Skeletal muscle tissue (tissue), 3 donors: ENCODE measurements at regions not wholly inside any gene's neighbourhood (a gene's known extent, or its start where the extent isn't known, plus 50 kb on each side); places are given as distances from the start of the nearest gene placed in this dataset.
"Not testable (repeated sequence)": the region's sequence is repeated elsewhere in the genome, so short reads cannot be mapped to it uniquely, and the experiment has no call there.

ENCODE experiments used
- H3K27ac ChIP-seq: one replicate; pipeline ENCODE4 v1.7.0; 2013; ENCODE audit warnings: mild to moderate bottlenecking, low read depth, low read length, inconsistent platforms
- H3K27me3 ChIP-seq, 3 donors: one replicate each; pipeline ENCODE4 v1.7.0; 2013; ENCODE audit warnings: low read length in 3 of 3; ENCODE audit not compliant: control insufficient read depth in 3 of 3, insufficient read depth in 3 of 3
- H3K36me3 ChIP-seq, 3 donors: one replicate each; pipeline ENCODE4 v1.7.0; 2013; ENCODE audit warnings: low read length in 3 of 3; ENCODE audit not compliant: control insufficient read depth in 3 of 3, insufficient read depth in 3 of 3
- H3K4me1 ChIP-seq, 3 donors: one replicate each; pipeline ENCODE4 v1.7.0; 2013; ENCODE audit warnings: low read length in 3 of 3, mild to moderate bottlenecking in 3 of 3; ENCODE audit not compliant: control insufficient read depth in 3 of 3, insufficient read depth in 3 of 3
- H3K4me3 ChIP-seq, 3 donors: one replicate each; pipeline ENCODE4 v1.7.0; 2013; ENCODE audit warnings: low read length in 3 of 3
- H3K9ac ChIP-seq, 3 donors: one replicate each; pipeline ENCODE4 v1.7.0; 2013; ENCODE audit warnings: low read length in 3 of 3, mild to moderate bottlenecking in 3 of 3, moderate library complexity in 2 of 3, low read depth in 1 of 3
- H3K9me3 ChIP-seq, 3 donors: one replicate each; pipeline ENCODE4 v1.7.0; 2013; ENCODE audit warnings: low read length in 3 of 3; ENCODE audit not compliant: control insufficient read depth in 3 of 3
- donor health status: Osteomylitis.

DNA sequence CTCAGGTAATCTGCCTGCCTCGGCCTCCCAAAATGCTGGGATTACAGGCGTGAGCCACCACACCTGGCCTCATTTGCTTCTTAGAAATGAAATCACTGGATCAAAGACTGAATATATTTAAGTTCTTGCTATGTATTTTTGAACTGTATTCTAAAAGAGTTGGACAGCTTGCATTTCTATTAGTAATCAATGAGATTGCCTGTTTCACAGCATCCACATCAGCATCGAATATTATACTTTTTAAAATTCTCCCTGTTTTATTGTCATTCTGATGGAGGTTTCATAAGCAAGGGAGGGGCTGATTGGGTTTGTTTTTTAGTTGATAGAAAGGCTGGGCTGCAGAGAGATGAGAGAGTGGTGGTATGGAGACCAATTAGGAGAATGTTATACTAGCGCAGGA lies 68.7 kb upstream of the CREB3L1 start:
- Histone ChIP-seq H3K36me3 (no peaks in the 10 kb centered on the region), H3K27me3 (peaks cover 9 to 10% (median 10%) of the 10 kb centered on the region in 3 donors), H3K9me3 (no peaks in the 10 kb centered on the region), H3K9ac (no peak overlapping the region), H3K4me1 (no peaks in the 10 kb centered on the region), H3K27ac (no peak overlapping the region), H3K4me3 (no peak overlapping the region)

DNA sequence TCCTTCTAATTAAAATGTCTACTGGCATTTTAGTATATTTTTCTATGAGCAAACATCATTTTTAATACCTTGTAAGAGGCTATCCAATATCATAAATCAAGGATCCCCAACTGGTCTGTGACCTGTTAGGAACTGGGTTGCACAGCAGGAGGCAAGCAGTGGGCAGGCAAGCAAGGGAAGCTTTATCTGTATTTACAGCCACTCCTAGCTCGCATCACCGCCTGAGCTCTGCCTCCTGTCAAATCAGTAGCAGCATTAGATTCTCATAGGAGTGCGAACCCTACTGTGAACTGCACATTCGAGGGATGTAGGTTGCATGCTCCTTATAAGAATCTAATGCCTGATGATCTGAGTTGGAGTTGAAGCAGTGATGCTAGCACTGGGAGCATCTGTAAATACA lies 70.2 kb upstream of the CREB3L1 start:
- no peak overlapping the region for H3K27ac ChIP-seq
- H3K36me3 ChIP-seq, result no peaks in the 10 kb centered on the region
- no peaks in the 10 kb centered on the region for H3K9me3 ChIP-seq
- H3K4me3 ChIP-seq, result no peak overlapping the region
- peaks cover 10 to 15% (median 14%) of the 10 kb centered on the region in 3 donors for H3K27me3 ChIP-seq
- no peaks in the 10 kb centered on the region for H3K4me1 ChIP-seq
- no peak overlapping the region for H3K9ac ChIP-seq

DNA sequence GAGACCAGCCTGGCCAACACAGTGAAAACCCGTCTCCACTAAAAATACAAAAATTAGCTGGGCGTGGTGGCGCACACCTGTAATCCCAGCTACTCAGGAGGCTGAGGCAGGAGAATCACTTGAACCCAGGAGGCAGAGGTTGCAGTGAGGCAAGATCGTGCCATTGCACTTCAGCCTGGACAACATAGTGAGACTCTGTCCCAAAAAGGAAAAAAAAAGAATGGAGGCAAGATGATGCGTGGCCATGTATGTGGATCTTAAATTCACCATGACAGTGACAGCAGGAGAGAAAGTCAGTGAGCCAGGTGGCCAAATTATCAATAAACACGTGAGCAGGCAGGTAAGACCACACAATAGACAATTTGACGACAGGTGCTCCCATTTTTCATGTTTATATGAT lies 73.0 kb upstream of the CREB3L1 start:
- not testable (repeated sequence) for H3K36me3 ChIP-seq, H3K4me1 ChIP-seq, H3K9ac ChIP-seq, H3K4me3 ChIP-seq, H3K9me3 ChIP-seq, H3K27ac ChIP-seq
- peaks cover 15 to 22% (median 19%) of the 10 kb centered on the region in 3 donors for H3K27me3 ChIP-seq

DNA sequence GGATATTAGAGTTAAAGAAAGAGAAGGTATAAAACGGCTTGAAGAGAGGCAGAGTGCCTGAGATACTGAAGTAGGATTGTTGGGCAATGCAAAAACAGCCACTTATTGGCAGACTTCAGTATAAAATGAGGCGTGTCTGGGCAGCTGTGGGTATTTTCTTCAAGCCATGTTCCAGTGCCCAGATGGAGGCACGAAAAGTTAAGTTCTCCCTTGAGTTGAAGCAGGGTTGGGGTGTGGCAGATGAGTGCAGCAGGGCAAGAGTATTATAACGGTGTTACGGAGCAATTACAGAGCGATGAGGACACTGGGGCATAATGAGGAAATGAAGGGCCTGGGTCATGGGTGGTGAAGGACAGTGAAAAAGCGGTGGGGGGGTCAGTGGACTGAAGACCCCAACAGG lies 73.7 kb upstream of the CREB3L1 start:
- Histone ChIP-seq H3K4me1 (no peaks in the 10 kb centered on the region), H3K27me3 (peaks cover 15 to 22% (median 15%) of the 10 kb centered on the region in 3 donors), H3K27ac (no peak overlapping the region)

DNA sequence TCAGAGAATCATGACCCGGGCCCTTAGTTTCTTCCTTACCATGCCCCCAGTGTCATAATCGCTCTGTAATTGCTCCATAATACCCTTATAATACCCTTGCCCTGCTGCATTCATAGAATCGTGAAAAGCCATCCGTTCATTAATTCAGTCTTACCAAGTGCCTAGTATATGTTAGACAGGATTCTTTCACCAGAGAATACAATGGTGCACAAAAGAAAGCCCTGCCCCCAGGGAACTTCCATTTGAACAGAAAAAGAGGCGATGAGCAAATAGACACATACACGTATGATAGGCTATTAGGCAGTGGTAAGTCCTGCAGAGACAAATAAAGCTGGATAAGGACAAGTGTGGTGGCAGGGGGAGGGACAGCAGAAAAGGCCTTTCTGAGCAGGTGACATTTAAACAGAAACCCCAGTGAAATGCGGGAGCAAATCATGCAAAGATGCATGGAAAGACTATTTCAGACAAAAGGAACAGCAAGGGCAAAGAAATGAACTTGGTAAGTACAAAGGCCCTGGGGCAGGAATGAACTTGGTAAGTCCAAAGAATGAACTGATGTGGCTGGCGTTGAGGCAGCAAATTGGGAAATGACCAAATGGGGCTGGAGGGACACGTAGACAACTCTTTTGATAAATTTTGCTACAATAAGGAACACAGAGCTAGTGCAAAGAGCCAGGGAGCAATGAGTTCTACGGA lies 74.6 kb upstream of the CREB3L1 start:
- Histone ChIP-seq H3K4me1 (no peaks in the 10 kb centered on the region), H3K4me3 (no peak overlapping the region), H3K36me3 (no peaks in the 10 kb centered on the region), H3K27me3 (peaks cover 15 to 25% (median 16%) of the 10 kb centered on the region in 3 donors), H3K9ac (no peak overlapping the region), H3K9me3 (no peaks in the 10 kb centered on the region), H3K27ac (no peak overlapping the region)

More for the DNA sequence above, 73.7 kb upstream of the CREB3L1 start:
- no peak overlapping the region for H3K4me3 ChIP-seq
- H3K9me3 ChIP-seq, result no peaks in the 10 kb centered on the region
- no peaks in the 10 kb centered on the region for H3K36me3 ChIP-seq
- no peak overlapping the region for H3K9ac ChIP-seq

DNA sequence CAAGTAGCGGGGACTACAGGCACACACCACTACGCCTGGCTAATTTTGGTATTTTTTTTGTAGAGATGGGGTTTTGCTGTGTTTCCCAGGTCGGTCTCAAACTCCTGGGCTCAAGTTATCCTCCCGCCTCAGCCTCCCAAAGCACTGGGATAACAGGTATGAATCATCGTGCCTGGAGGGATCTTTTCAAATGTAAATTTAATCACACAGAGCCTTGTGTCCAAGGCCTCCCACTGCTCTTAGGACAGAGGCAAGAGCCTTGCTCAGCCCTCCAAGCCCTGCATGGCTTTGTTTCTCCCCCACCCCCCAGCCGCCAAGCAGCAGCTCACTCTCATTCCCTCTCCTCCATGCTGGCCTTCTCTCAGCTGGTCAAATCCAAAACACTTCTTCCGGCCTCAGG lies 75.3 kb upstream of the CREB3L1 start:
- Histone ChIP-seq H3K4me1 (no peaks in the 10 kb centered on the region), H3K36me3 (no peaks in the 10 kb centered on the region), H3K27ac (no peak overlapping the region), H3K27me3 (peaks cover 11 to 21% (median 21%) of the 10 kb centered on the region in 3 donors), H3K4me3 (no peak overlapping the region), H3K9me3 (no peaks in the 10 kb centered on the region), H3K9ac (no peak overlapping the region)

DNA sequence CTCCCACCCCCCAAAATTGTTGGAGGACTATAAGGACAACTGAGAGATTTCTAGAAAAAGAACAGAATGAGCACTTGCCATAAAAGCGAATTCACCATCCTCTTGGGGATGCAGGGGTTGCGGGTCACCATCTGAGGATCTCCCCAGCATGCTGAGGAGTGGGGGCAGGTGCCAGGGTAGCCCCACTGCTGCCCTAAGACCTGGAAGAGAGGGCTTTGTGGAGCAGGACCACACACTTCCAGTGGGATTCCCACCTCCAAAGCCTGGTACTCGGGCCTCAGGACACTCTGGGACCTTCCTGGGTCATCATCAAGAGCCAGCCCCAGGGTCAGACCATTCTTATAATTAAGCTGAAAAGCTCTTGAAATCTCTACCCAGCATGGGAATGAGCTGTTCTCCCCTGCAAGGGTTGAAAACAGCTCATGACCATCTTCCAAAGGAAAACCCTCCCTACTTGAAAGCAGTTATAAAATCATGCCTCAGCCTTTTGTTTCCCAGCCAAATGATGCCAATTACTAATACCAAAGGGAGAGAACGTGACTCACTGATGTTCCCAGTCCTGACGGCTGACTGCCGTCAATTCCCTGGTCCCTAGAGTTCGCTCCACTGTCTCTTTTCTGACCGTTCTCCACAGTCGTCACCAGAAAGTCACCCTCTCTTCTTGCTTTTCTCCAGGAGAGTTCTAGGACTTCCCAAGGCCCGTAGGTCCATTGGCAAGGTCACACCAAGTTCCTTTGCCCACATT lies 76.8 kb upstream of the CREB3L1 start:
- H3K36me3 ChIP-seq, result no peaks in the 10 kb centered on the region
- no peaks in the 10 kb centered on the region for H3K9me3 ChIP-seq
- no peaks in the 10 kb centered on the region for H3K4me1 ChIP-seq
- peaks cover 11 to 21% (median 21%) of the 10 kb centered on the region in 3 donors for H3K27me3 ChIP-seq
- H3K4me3 ChIP-seq, result no peak overlapping the region
- no peak overlapping the region for H3K9ac ChIP-seq
- H3K27ac ChIP-seq, result no peak overlapping the region

DNA sequence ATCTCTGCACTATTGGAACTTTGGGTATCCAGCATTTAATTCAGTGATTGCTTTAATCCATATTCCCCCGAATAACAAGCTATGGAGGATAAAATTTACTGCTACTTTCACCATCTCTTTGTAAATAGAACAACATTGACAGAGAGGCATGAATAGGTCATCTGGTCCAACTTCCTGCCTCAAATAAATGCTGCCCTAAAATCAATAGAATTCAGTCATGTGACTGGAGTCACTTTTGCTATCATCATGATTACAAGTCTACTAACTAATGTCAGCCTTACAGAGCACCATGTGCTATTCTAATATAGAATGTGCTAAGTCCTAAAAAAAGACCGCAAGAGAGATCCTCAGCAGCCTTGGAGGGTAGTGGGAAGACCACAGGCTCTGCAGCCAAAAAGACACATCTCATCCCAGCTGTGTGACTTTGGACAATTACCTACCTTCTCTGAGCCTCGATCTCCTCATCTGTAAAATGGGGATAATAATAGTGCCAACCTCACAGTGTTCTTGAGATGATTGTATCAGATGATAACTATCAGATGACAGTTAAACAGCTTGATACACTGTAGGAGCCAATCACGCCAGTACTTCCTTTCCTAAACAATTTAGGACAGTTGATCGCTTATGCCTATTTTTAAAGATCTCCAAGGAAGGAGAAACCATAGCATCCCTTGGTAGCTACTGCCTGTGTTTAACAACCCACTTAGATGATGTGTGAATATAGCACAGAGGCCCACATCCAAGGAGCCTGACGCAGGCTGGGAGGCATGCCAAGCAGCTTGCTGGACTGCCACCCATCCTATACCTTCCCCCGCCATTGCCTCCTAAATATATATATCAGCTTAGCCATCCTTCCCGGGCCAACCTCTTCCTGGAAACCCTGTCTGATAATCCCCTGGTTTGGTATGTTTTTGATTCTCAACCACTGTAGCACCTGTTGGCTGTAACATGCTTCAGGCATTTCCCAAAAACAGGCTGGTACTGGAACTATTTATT lies 77.3 kb upstream of the PHF21A start:
- Histone ChIP-seq H3K36me3 (no peaks in the 10 kb centered on the region), H3K4me1 (no peaks in the 10 kb centered on the region), H3K27ac (no peak overlapping the region), H3K9me3 (no peaks in the 10 kb centered on the region), H3K4me3 (no peak overlapping the region), H3K27me3 (peaks cover 6 to 20% (median 16%) of the 10 kb centered on the region in 3 donors), H3K9ac (no peak overlapping the region)

DNA sequence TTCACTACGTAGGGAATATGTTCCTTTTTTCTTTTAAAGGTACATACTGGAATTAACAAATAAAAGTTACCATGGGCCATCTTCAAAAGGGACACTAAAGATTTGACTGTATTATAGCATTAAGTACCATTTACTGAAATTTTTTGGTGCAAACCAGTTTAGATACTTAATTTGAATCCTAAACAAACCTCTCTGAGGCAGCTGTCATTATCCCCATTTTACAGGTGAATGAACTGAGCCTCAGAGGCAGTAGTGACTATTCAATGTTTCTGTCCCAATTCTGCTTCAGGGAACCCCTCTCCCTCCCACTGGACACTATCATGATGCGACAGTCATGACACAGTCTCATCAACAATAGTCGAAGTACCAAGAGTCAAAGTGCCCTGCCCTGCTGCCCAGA lies 76.2 kb upstream of the PHF21A start:
- Histone ChIP-seq H3K4me3 (no peak overlapping the region), H3K27ac (no peak overlapping the region), H3K27me3 (peaks cover 0 to 20% (median 12%) of the 10 kb centered on the region in 3 donors), H3K36me3 (no peaks in the 10 kb centered on the region), H3K9me3 (no peaks in the 10 kb centered on the region), H3K4me1 (no peaks in the 10 kb centered on the region), H3K9ac (no peak overlapping the region)
